ENCODE measurements at regions not wholly inside any gene's neighbourhood (a gene's known extent, or its start where the extent isn't known, plus 50 kb on each side); places are given as distances from the start of the nearest gene placed in this dataset.

- Histone ChIP-seq H3K4me3 (ENCODE audit: low read length) (no peak overlapping the region), H3K9ac (ENCODE audit: low read length) (no peak overlapping the region), H3K36me3 (ENCODE audit: control insufficient read depth, insufficient read depth, low read length, severe bottlenecking) (no peaks in the 10 kb centered on the region), H3K27me3 (replicated peaks; ENCODE audit: control insufficient read depth, insufficient read depth, low read length) (no peaks in the 10 kb centered on the region), H3K9me3 (ENCODE audit: control insufficient read depth, low read length) (no peaks in the 10 kb centered on the region), H3K4me1 (ENCODE audit: control insufficient read depth, insufficient read depth, low read length) (no peaks in the 10 kb centered on the region)
- no peak for DNase-seq (ENCODE audit: low read depth)
Measured at GRCh38 chr16:60459463-60459862, 1576.8 kb downstream of the CDH8 start.

GRCh38 chr16:60458255-60458654 is 1578.0 kb downstream of the CDH8 start:
- Histone ChIP-seq H3K4me1 (ENCODE audit: control insufficient read depth, insufficient read depth, low read length) (no peaks in the 10 kb centered on the region), H3K4me3 (ENCODE audit: low read length) (no peak overlapping the region), H3K9ac (ENCODE audit: low read length) (no peak overlapping the region), H3K9me3 (ENCODE audit: control insufficient read depth, low read length) (no peaks in the 10 kb centered on the region), H3K27me3 (replicated peaks; ENCODE audit: control insufficient read depth, insufficient read depth, low read length) (no peaks in the 10 kb centered on the region), H3K36me3 (ENCODE audit: control insufficient read depth, insufficient read depth, low read length, severe bottlenecking) (no peaks in the 10 kb centered on the region)
- DNase-seq (ENCODE audit: low read depth) = no peak

- Histone ChIP-seq H3K4me3 (ENCODE audit: low read length) (no peak overlapping the region), H3K27me3 (replicated peaks; ENCODE audit: control insufficient read depth, insufficient read depth, low read length) (no peaks in the 10 kb centered on the region), H3K36me3 (ENCODE audit: control insufficient read depth, insufficient read depth, low read length, severe bottlenecking) (no peaks in the 10 kb centered on the region), H3K9me3 (ENCODE audit: control insufficient read depth, low read length) (no peaks in the 10 kb centered on the region), H3K4me1 (ENCODE audit: control insufficient read depth, insufficient read depth, low read length) (no peaks in the 10 kb centered on the region), H3K9ac (ENCODE audit: low read length) (no peak overlapping the region)
- no peak for DNase-seq (ENCODE audit: low read depth)
Measured at GRCh38 chr16:60452646-60453045, 1583.6 kb downstream of the CDH8 start.

GRCh38 chr16:60438894-60439293 is 1597.3 kb downstream of the CDH8 start:
- DNase-seq (ENCODE audit: low read depth) = no peak
- Histone ChIP-seq H3K27me3 (replicated peaks; ENCODE audit: control insufficient read depth, insufficient read depth, low read length) (no peaks in the 10 kb centered on the region), H3K4me1 (ENCODE audit: control insufficient read depth, insufficient read depth, low read length) (no peaks in the 10 kb centered on the region), H3K4me3 (ENCODE audit: low read length) (no peak overlapping the region), H3K9me3 (ENCODE audit: control insufficient read depth, low read length) (no peaks in the 10 kb centered on the region), H3K9ac (ENCODE audit: low read length) (no peak overlapping the region), H3K36me3 (ENCODE audit: control insufficient read depth, insufficient read depth, low read length, severe bottlenecking) (no peaks in the 10 kb centered on the region)

- H3K27me3 ChIP-seq (replicated peaks; ENCODE audit: control insufficient read depth, insufficient read depth, low read length) = no peaks in the 10 kb centered on the region
- no peak for DNase-seq (ENCODE audit: low read depth)
- H3K9me3 ChIP-seq (ENCODE audit: control insufficient read depth, low read length) = no peaks in the 10 kb centered on the region
- H3K9ac ChIP-seq (ENCODE audit: low read length) = no peak overlapping the region
- H3K4me3 ChIP-seq (ENCODE audit: low read length) = no peak overlapping the region
- no peaks in the 10 kb centered on the region for H3K36me3 ChIP-seq (ENCODE audit: control insufficient read depth, insufficient read depth, low read length, severe bottlenecking)
- H3K4me1 ChIP-seq (ENCODE audit: control insufficient read depth, insufficient read depth, low read length) = no peaks in the 10 kb centered on the region
Measured at GRCh38 chr16:60432472-60432871, 1603.8 kb downstream of the CDH8 start.

GRCh38 chr16:60419859-60420258 is 1616.4 kb downstream of the CDH8 start:
- Histone ChIP-seq H3K9me3 (ENCODE audit: control insufficient read depth, low read length) (peaks cover 5% of the 10 kb centered on the region), H3K27me3 (replicated peaks; ENCODE audit: control insufficient read depth, insufficient read depth, low read length) (no peaks in the 10 kb centered on the region), H3K36me3 (ENCODE audit: control insufficient read depth, insufficient read depth, low read length, severe bottlenecking) (no peaks in the 10 kb centered on the region), H3K4me3 (ENCODE audit: low read length) (no peak overlapping the region), H3K9ac (ENCODE audit: low read length) (no peak overlapping the region), H3K4me1 (ENCODE audit: control insufficient read depth, insufficient read depth, low read length) (no peaks in the 10 kb centered on the region)
- no peak for DNase-seq (ENCODE audit: low read depth)

- H3K4me1 ChIP-seq (ENCODE audit: control insufficient read depth, insufficient read depth, low read length) = no peaks in the 10 kb centered on the region
- no peaks in the 10 kb centered on the region for H3K36me3 ChIP-seq (ENCODE audit: control insufficient read depth, insufficient read depth, low read length, severe bottlenecking)
- H3K27me3 ChIP-seq (replicated peaks; ENCODE audit: control insufficient read depth, insufficient read depth, low read length) = no peaks in the 10 kb centered on the region
- DNase-seq (ENCODE audit: low read depth) = no peak
- peaks cover 5% of the 10 kb centered on the region for H3K9me3 ChIP-seq (ENCODE audit: control insufficient read depth, low read length)
- H3K4me3 ChIP-seq (ENCODE audit: low read length) = no peak overlapping the region
- no peak overlapping the region for H3K9ac ChIP-seq (ENCODE audit: low read length)
Measured at GRCh38 chr16:60414613-60415012, 1621.6 kb downstream of the CDH8 start.

GRCh38 chr16:60413969-60414368 is 1622.3 kb downstream of the CDH8 start:
- Histone ChIP-seq H3K4me1 (ENCODE audit: control insufficient read depth, insufficient read depth, low read length) (no peaks in the 10 kb centered on the region), H3K9me3 (ENCODE audit: control insufficient read depth, low read length) (peaks cover 5% of the 10 kb centered on the region), H3K4me3 (ENCODE audit: low read length) (no peak overlapping the region), H3K9ac (ENCODE audit: low read length) (no peak overlapping the region), H3K27me3 (replicated peaks; ENCODE audit: control insufficient read depth, insufficient read depth, low read length) (no peaks in the 10 kb centered on the region), H3K36me3 (ENCODE audit: control insufficient read depth, insufficient read depth, low read length, severe bottlenecking) (no peaks in the 10 kb centered on the region)
- no peak for DNase-seq (ENCODE audit: low read depth)

GRCh38 chr16:60407606-60408005 is 1628.6 kb downstream of the CDH8 start:
- no peaks in the 10 kb centered on the region for H3K9me3 ChIP-seq (ENCODE audit: control insufficient read depth, low read length)
- DNase-seq (ENCODE audit: low read depth) = no peak
- no peak overlapping the region for H3K4me3 ChIP-seq (ENCODE audit: low read length)
- H3K36me3 ChIP-seq (ENCODE audit: control insufficient read depth, insufficient read depth, low read length, severe bottlenecking) = no peaks in the 10 kb centered on the region
- H3K27me3 ChIP-seq (replicated peaks; ENCODE audit: control insufficient read depth, insufficient read depth, low read length) = no peaks in the 10 kb centered on the region
- H3K4me1 ChIP-seq (ENCODE audit: control insufficient read depth, insufficient read depth, low read length) = no peaks in the 10 kb centered on the region
- H3K9ac ChIP-seq (ENCODE audit: low read length) = no peak overlapping the region

- H3K9ac ChIP-seq (ENCODE audit: low read length) = no peak overlapping the region
- no peaks in the 10 kb centered on the region for H3K27me3 ChIP-seq (replicated peaks; ENCODE audit: control insufficient read depth, insufficient read depth, low read length)
- H3K9me3 ChIP-seq (ENCODE audit: control insufficient read depth, low read length) = no peaks in the 10 kb centered on the region
- H3K4me1 ChIP-seq (ENCODE audit: control insufficient read depth, insufficient read depth, low read length) = no peaks in the 10 kb centered on the region
- H3K4me3 ChIP-seq (ENCODE audit: low read length) = no peak overlapping the region
- no peak for DNase-seq (ENCODE audit: low read depth)
- H3K36me3 ChIP-seq (ENCODE audit: control insufficient read depth, insufficient read depth, low read length, severe bottlenecking) = no peaks in the 10 kb centered on the region
Measured at GRCh38 chr16:60407034-60407433, 1629.2 kb downstream of the CDH8 start.

GRCh38 chr16:60405286-60405685 is 1631.0 kb downstream of the CDH8 start:
- DNase-seq (ENCODE audit: low read depth) = no peak
- H3K27me3 ChIP-seq (replicated peaks; ENCODE audit: control insufficient read depth, insufficient read depth, low read length) = no peaks in the 10 kb centered on the region

GRCh38 chr16:60404401-60404800 is 1631.8 kb downstream of the CDH8 start:
- Histone ChIP-seq H3K36me3 (ENCODE audit: control insufficient read depth, insufficient read depth, low read length, severe bottlenecking) (no peaks in the 10 kb centered on the region), H3K9ac (ENCODE audit: low read length) (no peak overlapping the region)

More at GRCh38 chr16:60405286-60405685, 1631.0 kb downstream of the CDH8 start:
- Histone ChIP-seq H3K36me3 (ENCODE audit: control insufficient read depth, insufficient read depth, low read length, severe bottlenecking) (no peaks in the 10 kb centered on the region), H3K4me1 (ENCODE audit: control insufficient read depth, insufficient read depth, low read length) (no peaks in the 10 kb centered on the region), H3K9me3 (ENCODE audit: control insufficient read depth, low read length) (no peaks in the 10 kb centered on the region), H3K4me3 (ENCODE audit: low read length) (no peak overlapping the region), H3K9ac (ENCODE audit: low read length) (no peak overlapping the region)

More at GRCh38 chr16:60404401-60404800, 1631.8 kb downstream of the CDH8 start:
- Histone ChIP-seq H3K4me3 (ENCODE audit: low read length) (no peak overlapping the region), H3K4me1 (ENCODE audit: control insufficient read depth, insufficient read depth, low read length) (no peaks in the 10 kb centered on the region), H3K9me3 (ENCODE audit: control insufficient read depth, low read length) (no peaks in the 10 kb centered on the region), H3K27me3 (replicated peaks; ENCODE audit: control insufficient read depth, insufficient read depth, low read length) (no peaks in the 10 kb centered on the region)
- no peak for DNase-seq (ENCODE audit: low read depth)

All from adipocyte (in vitro differentiated cells).